NCI-H69 (cell line): ENCODE measurements at regions not wholly inside any gene's neighbourhood (a gene's known extent, or its start where the extent isn't known, plus 50 kb on each side); places are given as distances from the start of the nearest gene placed in this dataset.

ENCODE experiments used
- DNase-seq: peaks from one replicate; lab custom pipeline; 2025; lab: John Stamatoyannopoulos, UW

DNA sequence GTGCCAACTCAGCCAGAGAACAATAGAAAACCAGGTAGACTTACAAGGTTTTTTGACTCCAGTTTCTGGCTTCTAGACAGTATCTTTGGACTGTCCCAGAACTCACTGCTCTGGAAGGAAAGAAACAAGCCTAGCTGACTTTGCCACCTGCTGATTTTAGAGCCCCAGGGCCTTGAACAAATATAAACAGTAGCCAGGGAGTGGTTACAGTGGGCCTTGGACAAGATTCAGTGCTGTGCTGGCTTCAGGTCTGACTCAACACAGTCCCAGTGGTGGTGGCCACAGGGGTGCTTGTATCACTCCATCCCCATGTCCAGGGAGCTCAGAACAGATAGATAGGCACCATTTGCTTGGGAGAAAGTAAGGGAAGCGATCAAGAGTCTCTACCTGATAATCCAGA, 694.1 kb upstream of the ADGRL3 start:
- DNase-seq = peak; percentile 49

DNA sequence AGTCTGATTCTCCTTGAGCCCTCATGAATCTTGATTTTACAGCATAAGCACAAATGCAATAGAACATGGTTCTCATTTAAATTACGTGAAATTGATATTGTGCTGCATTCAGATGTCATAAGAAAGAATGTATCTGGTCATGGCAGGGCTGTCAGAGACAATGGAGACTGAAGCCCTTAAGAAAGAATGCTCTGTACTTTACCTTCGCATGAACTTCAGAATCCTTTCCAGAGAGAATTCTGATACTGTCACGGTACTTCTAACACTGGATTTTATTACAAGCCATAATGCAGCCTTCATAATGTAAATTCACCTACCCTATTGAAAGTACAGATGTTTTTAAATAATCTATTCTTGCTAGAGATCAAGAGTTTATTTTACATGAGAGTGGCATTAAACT, 677.9 kb upstream of the ADGRL3 start:
- no peak for DNase-seq

DNA sequence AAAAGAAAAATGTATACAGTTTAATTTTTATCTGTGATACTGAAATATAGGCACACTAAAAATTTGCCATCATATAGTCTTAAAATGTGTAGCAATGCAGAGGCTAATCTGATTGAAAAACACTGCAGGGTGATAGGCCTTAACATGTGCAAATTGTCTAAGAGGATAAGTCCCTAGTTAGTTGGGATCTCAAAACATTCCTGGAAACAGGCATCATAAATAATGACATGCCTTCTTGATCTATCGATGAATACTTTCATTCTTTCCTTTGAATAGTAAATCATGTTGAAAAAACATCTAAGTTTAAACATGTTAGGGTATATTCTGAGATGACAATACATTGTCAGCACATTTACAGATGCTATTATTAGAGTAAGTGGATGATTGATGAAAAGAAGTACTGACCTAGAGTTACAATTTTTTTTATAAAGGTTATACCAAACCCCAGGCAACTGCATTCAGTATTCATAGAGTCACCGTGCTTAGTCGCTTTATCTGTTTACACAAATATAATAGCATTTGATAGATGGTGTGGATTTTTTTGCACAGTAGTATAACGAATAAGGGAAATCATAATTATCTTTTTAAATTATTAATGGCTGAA, 668.2 kb upstream of the ADGRL3 start:
- DNase-seq = no peak

DNA sequence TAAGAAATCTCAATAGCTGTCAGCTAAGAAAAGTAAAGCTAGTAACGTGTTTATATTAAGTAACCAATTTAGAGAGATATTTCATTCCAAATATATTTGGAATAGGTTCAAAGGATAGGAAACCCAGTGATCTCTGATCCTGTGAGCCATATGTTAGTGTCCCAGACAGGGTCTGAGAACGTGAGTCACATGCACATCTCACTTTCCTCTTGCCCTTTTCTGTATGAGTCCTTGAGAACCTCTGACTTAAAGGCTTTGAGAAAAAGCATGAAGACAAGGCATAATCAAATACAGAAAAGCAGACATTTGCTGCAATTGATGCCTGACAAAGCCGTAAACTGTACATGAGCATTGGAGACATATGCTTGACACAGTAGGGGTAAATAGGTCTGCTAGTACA, 655.1 kb upstream of the ADGRL3 start:
- peak; percentile 20 for DNase-seq

DNA sequence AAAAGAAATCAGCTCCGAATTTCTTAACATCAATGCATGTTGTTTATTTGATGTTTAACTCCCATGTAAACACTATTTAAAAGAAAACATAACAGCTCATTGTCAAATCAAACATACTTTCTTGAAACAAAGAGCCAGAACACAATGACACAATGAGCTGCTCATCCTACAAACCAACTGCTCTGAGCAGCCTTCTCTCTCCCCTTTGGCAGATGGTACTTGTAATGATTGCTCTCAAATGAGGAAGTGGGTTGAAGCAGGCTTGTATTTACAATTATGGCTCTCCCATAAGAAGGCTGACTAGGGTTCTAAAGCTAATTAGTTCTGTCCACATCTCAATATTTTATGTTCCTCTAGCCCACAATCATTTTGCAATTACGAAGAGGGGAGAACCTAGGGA, 637.8 kb upstream of the ADGRL3 start:
- DNase-seq = peak; percentile 81

DNA sequence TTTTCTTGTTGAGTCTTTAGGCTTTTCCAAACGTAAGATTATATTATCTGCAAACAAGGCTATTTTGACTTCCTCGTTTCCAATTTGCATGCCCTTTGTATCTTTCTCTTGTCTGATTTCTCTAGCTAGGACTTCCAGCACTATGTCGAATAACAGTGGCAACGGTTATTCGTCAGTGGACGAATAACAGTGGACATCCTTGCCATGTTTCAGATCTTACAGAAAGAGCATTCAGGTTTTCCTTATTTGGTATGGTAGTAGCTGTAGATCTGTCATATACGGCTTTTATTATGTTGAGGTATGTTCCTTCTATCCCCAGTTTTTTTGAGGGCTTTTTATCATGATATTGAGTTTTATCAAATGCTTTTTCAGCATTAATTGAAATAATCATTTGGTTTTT, 634.6 kb upstream of the ADGRL3 start:
- no peak for DNase-seq

DNA sequence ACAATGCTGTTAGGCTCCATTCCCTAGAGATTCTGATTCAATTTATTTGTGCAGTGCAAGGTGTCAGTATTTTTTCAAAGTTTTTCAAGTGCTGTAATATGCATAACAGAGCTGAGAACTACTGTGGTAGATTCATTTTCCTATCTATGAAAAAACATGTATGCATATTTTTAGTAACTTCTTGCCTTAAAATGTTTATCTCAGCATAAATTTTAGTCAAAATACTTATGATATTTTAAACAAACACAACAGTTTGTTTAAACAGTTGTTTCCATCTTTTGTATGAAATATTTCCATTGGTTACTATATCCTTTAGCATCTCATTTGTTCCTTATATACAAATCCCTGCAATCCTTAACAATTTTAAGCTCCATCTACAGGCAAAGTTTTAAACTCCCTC, 624.8 kb upstream of the ADGRL3 start:
- no peak for DNase-seq

DNA sequence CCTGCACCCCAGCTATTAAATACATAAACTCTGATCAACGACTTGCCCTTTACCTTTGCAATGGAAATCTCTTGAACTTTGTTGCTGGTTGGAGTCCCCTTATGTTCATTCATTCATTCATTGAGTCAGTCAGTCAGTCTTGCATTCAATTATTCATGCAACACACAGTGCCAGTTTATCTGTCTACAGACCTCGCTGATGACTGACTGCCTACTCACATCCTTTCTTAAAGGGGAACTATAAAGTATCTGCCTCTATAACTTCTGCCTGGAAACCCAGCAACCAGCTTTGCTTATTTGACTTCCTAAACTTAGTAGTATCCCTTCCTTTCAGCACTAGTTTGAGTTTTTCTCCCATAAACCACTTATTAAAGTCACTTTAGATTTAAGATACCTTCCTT, 620.8 kb upstream of the ADGRL3 start:
- no peak for DNase-seq

DNA sequence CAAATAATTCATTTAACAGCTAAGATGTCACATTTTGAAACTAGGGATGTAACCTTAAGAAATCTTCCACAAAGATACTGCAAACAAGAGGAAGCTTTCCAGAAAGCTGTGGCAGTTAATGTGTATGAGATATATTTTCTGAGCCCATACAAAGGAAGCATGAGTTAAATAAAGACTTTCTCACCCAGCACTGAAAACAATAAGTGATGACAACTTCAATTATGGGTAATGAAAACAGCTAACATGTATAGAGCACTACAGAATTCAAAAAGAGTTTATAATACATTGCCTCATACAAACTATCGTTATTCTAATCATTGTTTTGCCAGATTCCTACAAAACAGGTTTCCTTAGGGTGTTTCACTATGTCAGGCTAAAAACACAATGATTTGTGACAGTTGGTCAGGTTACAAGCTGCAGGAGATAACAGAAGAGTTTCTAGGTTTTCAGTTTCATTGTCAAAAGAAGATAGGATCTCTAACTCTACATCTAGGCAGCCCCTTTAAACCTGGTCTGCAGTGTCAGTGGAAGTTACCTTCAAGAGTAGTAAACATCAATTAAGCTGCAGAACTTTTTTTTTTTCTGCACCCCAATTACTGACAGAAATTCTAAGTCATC, 618.1 kb upstream of the ADGRL3 start:
- DNase-seq = no peak

DNA sequence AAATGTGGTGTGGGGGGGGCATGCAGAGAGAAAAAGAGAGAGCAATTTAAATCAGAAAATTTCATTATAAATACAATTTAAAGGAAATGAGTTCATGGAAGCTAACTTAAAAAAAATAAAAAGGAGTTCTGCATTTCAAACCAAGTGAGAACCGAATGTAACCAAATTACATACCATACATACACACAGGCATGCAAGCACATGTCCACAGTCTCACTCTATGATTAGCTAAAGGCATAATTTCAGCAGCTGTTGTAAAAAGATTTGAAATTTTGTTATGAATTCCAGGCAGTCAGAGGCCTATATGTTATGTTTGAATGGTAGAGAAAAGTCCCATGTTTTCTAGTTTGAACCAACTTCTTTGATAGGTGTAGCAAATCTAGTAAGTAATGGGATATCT, 611.6 kb upstream of the ADGRL3 start:
- DNase-seq = no peak

DNA sequence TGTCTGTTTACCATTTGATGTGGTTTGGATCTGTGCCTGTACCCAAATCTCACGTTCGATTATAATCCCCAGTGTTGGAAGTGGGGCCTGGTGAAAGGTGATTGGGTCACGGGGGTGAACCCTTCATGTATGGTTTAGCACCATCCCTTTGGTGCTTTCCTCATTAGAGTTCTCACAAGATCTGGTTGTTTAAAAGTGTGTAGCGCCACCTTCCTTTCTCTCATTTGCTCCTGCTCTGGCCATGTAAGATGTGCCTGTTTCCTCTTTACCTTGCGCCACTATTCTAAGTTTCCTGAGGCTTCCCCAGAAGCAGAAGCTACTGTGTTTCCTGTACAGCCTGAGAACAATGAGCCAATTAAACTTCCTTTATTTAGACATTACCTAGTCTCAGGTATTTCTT, 610.7 kb upstream of the ADGRL3 start:
- no peak for DNase-seq

DNA sequence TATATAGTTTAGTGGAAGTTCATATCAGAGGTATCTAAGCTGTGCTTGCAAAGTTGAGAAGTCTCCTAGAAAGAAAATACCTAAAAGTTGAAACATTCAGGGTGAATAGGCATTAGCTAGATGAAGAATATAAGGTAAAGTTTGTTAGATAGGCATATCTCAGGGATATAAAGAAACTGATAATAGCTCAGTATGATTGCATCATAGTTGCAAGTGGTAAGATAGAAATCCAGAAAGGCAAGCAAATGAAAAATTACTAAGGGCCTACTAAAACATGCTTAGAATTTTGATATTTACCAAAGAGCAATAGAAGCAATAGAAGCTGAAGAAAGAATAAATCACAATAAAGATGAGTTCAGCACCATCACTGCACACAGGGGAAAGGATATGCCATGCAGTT, 610.0 kb upstream of the ADGRL3 start:
- DNase-seq = no peak

DNA sequence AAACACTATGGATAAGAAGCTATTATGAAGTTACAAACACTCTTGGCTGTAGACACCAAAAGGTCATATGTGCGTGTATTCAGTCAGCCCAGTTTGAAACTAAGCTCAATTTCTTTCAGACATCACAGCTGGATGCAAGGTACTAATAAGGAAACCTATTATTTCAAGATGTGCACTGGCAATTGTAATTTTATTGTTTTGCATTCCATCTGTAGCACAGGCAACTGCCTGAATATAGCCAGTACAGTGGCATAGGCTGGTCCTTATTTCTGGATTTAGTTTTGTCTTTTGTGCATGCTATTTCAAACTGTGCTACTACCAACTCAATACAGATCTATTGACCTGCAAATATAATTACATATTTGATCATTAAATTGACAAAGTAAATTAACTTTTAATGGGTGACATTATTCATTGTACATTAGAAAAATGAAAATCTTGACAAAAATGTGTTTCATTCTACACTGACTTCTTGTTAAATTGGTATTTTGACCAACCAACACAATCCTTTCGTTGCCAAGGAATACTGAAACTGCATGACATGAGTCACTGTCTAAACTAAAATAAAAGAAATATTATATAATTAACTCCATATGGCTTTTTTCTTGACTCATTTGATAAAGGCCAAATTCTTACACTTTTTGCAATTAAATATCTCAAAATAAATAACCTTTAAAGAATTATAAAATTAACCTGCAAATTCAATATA, 594.3 kb upstream of the ADGRL3 start:
- peak; percentile 74 for DNase-seq

DNA sequence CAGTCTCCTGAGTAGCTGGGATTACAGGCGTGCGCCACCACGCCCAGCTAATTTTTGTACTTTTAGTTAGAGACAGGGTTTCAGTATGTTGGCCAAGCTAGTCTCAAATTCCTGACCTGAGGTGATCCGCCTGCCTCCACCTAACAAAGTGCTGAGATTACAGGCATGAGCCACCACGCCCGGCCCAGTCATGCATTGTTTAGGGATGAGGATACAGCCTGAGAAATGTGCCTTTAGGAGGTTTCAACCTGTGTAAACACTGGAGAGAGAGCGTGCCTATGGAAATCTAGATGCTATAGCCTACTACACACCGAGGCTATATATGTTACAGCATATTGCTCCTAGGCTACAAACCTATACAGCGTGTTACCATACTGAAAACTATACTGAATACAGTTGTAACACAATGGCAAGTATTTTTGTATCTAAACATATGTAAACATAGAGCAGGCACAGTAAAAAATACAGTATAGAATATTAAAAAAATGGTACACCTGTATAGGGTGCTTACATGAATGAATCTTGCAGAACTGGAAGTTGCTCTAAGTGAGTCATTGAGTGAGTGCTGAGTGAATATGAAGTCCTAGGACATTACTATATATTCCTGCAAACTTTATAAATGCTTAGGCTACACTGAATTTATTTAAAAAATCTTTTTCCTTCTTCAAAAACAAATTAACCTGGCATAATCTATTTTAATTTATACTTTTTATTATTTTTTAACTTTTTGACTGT, 588.2 kb upstream of the ADGRL3 start:
- DNase-seq = peak; percentile 7

DNA sequence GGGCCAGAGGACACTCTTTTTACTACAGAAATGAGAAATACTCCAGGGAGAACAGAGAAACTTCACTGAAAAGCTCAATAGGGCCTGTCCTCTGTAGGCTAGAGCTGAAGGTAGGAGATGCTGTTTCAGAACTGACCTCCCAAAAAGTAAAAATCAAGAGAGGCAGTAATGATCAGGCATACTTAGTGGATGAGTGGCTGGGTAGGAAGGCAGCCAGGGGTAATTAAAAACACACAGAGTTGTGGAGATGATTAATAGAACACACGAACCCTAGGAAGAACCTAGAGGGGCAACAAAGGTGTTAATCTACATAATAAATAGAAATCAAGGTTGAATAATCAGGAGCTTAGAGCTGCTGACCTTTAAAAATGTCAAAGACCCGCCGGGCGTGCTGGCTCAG, 582.4 kb upstream of the ADGRL3 start:
- no peak for DNase-seq

DNA sequence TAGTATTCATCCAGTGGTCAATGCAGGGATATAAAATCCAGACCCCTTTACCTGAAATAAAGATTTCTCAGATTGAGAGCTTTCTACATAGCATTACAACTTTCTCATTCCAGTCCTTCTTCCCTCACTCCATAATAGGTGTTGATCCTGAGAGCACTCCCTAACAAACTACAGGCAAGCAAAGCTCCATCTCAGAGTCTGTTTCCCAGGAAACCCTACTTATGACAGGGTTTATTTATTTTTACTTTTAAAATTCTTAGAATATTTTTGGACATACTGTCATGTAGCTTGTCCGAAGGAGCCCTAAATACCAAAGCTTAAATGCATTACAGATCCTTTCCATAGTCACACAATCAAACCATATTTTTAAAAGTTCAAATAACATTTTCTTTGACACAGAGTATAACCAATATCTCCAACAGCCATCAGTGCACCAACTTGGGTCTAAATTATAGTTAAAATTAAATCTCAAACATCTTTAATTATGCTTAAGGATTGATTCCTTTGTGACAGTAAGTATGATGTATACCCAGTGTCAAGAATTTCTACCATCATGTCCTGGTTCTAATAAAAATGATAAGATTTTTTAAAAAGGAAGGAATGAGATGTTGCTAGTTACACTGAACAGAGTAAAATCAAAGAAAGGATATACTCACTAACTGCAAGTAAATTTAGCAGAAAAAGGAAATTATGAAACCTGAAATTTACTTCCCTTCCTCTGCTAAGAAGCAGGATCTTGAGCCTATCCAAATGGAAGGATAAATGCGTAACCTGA, 580.4 kb upstream of the ADGRL3 start:
- DNase-seq = no peak

DNA sequence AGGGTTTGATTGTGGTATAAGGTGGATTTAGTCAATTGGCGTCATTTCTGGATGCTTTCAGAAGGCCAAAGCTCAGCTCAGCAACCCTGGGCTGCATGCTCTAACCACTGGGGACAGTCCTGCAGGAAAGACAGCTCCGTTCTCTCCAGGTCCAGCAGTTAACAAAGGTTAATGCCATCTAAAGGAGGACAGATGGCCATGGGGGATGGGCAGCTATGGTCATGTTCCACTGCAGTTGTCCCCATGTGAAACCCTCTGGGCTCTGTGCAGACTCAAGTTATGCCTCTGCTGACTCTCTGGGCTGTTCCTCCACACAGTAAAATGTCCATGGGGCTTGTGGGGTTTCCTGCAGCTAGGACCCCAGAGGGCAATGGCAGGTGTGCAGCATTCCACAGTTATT, 562.1 kb upstream of the ADGRL3 start:
- no peak for DNase-seq

DNA sequence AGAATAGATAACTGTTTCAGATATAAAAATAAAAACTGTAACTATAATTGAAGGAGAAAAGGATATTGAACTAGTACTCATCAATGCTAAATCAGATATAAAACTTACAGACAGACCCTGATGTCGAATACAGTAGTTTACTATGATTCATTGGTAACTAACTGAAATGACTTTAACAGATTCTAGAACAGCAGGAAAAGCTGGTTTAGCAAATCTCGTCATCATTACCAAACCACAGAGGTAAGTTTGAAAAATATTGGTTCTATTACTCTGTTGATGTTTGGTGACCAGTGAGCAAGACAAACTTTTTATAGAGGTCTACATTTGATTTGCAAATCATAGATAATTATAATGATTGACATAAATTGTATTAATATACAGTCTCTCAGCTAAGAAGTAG, 551.4 kb upstream of the ADGRL3 start:
- no peak for DNase-seq

DNA sequence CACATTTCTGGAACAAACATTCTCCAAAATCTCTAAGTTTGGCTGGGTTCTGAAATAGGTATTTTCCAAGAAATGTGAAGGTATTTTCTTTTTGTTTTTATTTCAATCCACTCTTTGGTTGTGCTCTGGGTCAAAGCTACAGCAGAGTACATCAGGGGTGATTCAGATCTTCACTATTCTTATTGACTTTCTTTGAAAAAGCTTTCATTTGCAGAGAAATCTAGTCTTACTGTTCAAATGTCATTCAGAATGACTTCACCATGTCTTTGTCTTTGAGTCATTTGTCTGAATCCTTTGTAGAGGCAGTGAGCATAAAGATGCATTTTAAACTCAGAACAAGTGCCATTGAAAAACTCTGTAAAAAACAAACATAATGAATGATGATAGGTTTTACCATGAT, 547.2 kb upstream of the ADGRL3 start:
- no peak for DNase-seq

DNA sequence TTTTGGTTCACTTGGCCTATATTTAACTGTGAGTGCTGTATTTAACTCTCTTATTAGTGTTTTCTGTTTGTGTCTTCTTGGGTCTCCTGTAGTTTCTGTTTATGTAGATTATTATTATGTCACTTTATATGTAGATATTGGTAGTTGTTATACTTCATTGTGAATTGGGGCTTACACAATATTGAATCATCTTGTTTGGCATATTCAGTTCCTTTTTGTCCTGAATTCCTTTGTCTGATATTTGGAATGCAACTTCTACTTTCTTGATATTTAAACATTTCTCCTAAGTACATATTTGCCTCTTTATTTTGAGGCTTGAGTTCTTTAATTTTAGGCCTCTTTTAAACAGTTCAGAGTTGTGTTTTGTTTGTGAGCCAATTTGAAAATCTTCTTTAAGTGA, 544.8 kb upstream of the ADGRL3 start:
- DNase-seq = no peak

DNA sequence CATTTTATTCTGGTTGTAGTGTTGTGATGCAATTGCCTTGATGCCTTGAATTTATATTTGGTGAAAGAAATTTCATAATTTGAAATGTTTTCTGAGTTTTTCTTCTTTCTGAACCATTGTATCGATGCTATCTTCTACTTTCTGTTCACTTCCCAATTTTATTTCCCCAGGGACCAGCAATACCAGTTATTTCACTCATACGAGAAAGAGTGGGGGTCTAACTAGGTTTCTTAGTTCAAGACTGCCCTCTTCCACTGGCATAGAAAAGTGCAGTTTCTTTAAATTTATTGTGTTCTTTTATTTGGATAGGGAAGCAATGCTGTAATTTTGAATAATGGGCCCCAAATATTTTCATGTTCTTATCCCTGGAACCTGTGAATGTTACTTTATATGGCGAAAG, 544.0 kb upstream of the ADGRL3 start:
- DNase-seq = peak; percentile 30

DNA sequence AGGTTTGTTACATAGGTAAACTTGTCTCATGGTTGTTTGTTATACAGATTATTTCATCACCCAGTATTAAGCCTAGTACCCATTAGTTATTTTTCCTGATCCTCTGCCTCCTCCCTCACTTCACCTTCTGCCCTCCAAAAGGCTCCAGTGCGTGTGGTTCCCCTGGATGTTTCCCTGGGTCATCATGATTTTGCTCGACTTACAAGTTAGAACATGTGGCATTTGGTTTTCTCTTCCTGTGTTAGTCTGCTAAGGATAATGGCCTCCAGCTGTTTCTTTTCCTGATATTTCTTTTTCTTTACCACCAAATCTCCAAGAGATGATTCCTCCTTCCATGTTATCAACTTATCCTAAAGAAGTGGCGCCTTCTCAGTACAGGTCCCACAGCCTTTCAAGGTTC, 543.1 kb upstream of the ADGRL3 start:
- no peak for DNase-seq
